GM18870 (cell line): ENCODE measurements at regions not wholly inside any gene's neighbourhood (a gene's known extent, or its start where the extent isn't known, plus 50 kb on each side); places are given as distances from the start of the nearest gene placed in this dataset.
"Not testable (repeated sequence)": the region's sequence is repeated elsewhere in the genome, so short reads cannot be mapped to it uniquely, and the experiment has no call there.

Experiments used
- ATAC-seq: cut with Tn5 transposase; IDR thresholded peaks from one replicate; pipeline ENCODE4 v1.9.1; 2021; ENCODE audit warnings: moderate library complexity; ENCODE audit not compliant: unreplicated experiment

DNA sequence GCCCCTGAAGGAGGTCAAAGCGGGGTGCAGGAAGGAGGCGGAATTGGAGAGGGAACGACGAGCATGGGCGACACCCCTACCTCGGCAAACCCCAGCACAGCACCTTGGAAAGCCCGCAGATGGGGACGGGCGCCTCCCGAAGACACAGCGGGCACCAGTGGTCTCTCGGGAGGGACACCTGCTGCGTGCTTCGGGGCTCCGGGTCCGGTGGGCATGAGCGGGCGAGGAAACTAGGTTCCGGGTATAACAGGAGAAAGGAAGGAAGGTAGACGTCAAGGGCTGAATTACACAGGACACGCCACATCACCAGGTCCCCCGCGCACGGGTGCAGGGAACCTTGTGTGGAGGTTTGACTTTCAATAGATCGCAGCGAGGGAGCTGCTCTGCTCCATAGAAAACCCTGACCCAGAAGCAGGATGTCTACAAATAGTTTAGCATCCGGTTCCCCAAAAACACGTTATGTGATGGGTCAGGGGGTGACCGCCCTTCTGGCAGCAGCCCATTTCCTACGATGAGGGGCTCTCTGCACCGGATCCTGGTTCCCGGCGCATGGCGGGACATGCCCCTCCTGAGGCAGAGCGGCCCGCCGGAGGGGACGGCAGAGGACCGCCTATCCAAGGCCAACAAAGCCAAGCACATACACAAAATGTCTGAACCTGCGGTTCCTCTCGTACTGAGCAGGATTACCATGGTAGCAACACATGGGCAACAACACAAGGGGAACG lies 196.9 kb downstream of the ALG10 start:
- ATAC-seq, result no peak

DNA sequence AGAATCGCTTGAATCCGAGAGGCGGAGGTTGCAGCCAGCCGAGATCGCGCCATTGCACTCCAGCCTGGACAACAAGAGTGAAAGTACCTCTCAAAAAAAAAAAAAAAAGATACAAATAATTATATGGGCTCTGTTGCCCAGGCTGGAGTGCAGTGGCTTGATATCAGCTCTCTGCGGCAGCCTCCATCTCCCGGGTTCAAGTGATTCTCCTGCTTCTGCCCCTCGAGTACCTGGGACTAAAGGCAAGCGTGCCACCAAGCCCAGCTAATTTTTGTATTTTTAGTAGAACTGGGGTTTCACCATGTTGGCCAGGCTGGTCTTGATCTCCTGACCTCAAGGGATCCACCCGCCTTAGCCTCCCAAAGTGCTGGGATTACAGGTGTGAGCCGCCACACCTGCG lies 197.8 kb downstream of the ALG10 start:
- not testable (repeated sequence) for ATAC-seq

DNA sequence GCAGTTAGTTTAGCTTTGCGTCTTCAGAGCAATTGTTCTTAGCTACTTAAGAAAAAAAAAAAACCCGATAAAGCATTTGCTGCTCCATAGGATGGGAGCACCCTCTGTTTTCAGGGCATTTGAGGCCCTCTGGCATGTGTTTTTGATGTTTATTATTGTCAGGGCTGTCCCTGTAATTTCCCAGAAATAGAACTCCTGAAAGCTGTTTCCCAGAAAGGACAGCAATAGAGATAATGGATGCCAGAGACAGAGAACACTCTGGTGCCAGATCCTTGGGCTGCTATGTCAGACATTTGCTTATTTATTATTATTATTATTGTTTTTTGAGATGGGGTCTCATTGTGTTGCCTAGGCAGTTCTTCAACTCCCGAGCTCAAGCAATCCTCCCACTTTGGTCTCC lies 201.3 kb downstream of the ALG10 start:
- ATAC-seq, result no peak

DNA sequence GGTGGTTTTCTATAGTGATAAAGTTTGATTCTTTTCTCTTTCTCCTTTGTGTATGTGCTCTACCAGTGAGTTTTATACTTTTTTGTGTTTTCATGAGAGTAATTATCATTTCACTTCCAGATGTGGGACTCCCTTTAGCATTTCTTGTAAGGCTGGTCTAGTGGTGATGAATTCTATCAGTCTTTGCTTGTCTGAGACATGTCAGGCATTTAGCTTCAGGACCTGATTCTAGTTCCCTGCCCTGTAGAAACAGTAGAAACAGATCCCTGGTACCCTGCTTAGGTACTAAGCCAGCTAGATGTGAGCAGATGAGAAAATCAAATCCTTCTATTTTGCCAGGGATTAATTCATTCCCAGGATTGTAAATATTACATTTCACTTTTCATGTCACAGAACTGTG lies 203.7 kb downstream of the ALG10 start:
- ATAC-seq, result not testable (repeated sequence)

DNA sequence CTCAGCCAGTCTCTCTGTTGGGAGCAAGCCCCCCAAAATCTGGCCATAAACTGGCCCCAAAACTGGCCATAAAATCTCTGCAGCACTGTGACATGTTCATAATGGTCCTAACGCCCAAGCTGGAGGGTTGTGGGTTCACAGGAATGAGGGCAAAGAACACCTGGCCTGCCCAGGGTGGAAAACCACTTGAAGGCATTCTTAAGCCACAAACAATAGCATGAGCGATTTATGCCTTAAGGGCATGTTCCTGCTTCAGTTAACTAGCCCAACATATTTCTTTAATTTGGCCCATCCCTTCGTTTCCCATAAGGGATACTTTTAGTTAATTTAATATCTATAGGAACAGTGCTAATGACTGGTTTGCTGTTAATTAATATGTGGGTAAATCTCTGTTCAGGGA lies 205.8 kb downstream of the ALG10 start:
- not testable (repeated sequence) for ATAC-seq

DNA sequence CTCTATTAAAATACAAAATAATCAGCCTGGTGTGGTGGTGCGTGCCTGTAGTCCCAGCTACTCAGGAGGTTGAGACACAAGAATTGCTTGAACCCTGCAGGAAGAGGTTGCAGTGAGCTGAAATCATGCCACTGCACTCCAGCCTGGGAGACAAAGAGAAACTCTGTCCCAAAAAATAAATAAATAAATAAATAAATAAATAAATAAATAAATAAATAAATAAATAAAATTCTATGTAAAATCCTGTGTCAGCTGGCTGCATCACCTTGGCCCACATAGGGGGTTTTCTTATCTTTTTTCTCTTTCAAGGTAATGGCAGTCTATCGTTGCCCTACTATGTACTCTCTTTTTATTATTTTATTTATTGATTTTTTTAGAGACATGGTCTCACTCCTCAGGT lies 206.7 kb downstream of the ALG10 start:
- ATAC-seq, result not testable (repeated sequence)

DNA sequence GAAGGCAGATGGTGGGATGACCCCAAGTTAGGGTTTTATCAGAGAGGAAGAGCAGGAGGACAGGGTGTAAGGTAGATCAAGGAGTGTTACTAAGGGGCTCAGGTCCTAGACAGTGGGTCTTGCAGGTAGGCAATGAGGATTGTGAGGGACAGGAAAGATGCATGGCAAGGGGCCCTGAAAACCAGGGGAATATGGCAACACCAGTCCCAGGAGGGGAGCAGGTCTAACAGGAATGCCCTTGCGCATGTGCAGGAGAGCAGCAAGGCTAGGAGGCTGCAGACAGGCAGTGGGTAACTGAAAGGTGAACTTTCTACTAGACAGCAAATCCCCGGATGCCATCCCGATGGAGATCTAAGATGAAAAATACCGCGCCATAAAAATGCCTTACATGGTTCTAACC lies 211.3 kb downstream of the ALG10 start:
- ATAC-seq, result no peak

DNA sequence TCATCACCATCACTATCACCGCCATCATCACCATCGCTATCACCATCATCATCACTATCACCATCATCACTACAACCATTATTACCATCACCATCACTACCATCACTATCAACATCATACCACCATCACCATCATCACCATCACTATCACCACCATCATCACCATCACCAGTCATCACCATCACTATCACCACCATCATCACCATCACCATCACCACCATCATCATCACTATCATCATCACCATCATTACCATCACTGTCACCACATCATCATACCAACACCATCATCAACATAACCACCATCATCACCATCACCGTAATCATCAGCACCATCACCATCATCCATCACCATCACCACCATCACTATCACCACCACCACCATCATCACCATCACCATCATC lies 213.8 kb downstream of the ALG10 start:
- ATAC-seq, result no peak

DNA sequence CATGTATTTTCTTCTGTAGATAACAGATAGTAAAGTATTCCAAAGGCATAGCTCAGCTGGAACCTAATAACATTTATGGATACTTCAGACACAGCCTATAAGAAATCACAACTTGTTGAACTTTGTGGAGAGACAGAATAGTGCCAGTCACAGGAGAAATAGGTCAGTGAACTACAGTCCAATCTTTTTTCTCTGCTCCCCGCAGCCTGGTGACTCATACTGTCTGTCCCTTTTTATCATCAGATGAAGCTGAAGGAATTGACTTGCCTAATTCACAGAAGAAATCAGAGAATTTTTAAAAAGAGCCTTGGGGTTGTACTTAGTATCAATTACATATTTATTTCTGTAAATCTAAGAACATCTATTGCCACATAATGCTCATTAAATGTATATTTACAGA lies 222.3 kb downstream of the ALG10 start:
- ATAC-seq, result no peak

DNA sequence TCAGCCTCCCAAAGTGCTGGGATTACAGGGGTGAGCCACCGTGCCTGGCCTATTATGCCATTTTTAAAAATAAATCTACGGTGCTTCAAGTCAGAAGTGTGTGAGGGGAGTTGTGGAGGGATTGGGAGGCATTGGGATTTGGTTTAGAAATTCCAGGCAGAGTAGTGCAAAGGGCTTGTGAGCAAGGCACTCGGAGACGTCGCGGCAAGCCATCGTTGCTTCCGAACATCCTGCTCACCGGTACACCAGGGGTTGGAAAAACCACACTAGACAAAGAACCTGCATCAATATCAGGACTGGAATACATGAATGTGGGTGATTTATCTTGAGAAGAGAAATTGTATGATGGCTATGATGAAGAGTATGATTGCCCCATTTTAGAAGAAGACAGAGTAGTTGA lies 227.0 kb downstream of the ALG10 start:
- ATAC-seq, result no peak

DNA sequence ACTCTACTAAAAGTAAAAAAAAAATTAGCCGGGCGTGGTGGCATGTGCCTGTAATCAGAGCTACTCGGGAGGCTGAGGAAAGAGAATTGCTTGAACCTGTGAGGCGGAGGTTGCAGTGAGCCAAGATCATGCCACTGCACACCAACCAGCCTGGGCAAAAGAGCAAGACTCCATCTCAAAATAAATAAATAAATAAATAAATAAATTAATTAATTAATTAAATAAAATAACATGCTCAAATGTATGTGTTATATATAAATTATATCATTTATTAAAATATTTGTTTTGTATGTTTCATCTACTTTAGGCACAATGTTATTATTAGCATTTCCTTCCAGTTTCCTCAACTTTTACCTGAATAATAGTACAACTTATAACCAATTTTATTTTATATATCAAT lies 229.6 kb downstream of the ALG10 start:
- not testable (repeated sequence) for ATAC-seq

DNA sequence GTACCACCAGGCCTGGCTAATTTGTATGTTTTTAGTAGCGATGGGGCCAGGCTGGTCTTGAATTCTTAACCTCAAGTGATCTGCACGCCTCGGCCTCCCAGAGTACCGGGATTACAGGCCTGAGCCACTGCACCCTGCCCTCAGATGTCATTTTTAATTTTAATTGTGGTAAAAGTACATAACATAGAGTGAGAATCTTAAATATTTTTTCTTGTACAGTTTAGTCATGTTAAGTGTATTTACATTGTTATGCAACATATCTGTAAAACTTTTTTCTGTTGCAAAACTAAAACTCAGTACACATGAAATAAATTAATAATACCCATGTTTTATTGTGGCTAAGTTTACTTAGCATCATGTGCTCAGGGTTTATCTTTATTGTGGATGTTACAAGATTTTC lies 231.4 kb downstream of the ALG10 start:
- ATAC-seq, result no peak

DNA sequence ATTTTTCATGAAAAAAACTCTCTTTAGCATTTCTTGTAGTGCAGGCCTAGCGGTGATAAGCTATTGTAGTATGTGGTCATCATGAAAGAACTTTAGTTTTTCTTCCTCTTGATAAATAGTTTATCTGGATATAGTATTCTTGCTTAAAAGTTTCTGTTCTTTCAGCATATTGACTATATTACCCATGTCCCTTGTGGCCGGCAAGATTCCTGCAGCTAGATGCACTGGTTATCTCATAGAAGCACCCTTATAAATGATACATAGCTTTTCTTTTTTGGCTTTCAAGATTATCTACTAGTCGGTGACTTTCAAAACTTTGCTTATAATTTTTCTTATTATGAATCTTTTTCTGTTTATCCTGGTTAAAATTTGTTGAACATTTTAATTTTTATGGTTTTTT lies 234.8 kb downstream of the ALG10 start:
- no peak for ATAC-seq

DNA sequence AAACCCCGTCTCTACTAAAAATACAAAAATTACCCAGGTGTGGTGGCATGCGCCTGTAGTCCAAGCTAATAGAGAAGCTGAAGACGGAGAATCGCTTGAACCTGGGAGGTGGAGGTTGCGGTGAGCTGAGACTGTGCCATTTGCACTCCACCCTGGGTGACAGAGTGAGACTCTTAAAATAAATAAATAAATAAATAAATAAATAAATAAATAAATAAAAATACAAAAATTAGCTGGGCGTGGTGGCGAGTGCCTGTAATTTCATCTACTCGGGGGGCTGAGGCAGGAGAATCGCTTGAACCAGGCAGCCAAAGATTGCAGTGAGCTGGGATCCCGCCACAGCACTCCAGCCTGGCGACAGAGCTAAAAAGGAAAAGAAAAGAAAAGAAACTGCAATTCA lies 239.8 kb downstream of the ALG10 start:
- not testable (repeated sequence) for ATAC-seq

DNA sequence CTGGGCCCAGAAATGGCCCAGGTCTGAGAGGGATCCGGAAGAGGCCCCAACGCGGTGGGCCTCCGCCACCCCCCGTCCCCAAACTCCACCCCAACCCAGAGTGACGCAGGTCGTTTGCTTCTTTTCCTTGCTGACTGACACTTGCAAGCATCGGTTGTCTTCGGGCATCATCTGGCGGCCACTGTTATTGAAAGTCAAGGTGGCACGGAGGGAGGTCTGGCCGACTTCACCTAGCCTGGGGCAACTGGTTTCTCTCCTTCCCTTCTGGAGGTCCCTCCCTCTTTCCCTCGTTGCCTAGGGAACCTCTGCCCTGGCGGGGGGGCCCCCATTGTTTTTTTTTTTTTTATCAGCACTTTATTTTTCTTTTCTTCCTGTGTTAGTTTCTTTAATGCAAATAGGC lies 241.8 kb downstream of the ALG10 start:
- no peak for ATAC-seq

DNA sequence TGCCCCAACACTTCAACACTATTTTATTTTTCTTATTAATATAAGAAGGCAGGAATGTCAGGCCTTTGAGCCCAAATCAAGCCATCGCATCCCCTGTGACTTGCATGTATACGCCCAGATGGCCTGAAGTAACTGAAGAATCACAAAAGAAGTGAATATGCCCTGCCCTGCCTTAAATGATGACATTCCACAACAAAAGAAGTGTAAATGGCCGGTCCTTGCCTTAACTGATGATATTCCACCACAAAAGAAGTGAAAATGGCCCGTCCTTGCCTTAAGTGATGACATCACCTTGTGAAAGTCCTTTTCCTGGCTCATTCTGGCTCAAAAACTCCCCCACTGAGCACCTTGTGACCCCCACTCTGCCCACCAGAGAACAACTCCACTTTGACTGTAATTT lies 251.4 kb downstream of the ALG10 start:
- not testable (repeated sequence) for ATAC-seq

DNA sequence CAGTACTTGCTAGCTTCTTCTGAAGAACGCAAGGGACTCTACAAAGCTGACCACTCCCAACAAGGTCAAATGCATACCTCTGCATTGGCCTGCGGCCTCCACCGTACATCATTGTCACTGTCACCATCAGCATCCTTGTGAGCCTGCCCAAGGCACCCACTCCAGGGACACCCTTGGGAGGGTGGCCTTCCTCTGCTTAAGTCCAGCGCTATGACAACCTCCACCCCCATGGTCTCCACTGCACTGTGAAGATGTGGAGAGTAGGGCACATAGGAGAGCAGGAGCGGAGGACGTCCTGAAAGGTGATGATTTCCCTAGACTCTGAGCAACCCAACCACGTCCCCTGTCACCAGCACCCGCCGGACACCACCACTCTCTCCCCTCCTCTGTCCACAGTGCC lies 252.8 kb downstream of the ALG10 start:
- no peak for ATAC-seq

DNA sequence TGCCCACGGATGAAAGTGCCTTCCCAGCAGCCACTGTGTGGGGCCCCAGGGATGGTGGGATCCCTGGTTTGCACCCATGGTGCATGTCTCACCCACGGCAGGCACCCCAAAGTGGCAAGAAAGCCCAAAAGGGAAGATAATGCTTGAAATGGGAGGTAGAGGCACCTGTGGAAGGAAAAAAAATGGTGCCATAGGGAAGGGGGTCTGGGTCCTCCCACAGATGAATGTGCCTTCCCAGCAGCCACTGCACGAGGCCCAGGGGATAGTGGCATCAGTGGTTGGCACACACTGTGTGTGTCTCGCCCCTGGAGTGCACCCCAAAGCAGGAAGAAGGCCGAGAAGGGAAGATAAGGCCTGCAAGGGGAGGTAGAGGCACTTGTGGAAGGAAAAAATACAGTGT lies 264.2 kb downstream of the ALG10 start:
- no peak for ATAC-seq

DNA sequence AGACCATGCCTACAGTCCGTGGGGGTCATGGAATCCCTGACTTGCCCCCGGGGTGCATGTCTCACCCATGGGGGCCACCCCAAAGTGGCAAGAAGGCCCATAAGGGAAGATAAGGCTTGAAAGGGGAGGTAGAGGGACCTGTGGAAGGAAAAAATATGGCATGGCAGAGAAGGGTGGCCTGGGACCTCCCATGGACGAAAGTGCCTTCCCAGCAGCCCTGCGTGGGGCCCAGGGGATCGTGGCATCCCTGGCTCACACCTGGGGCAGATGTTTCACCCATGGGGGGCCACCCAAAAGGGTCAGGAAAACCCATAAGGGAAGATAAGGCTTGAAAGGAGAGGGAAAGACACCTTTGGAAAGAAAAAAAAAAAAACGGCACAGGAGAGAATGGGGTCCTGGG lies 264.6 kb downstream of the ALG10 start:
- no peak for ATAC-seq

DNA sequence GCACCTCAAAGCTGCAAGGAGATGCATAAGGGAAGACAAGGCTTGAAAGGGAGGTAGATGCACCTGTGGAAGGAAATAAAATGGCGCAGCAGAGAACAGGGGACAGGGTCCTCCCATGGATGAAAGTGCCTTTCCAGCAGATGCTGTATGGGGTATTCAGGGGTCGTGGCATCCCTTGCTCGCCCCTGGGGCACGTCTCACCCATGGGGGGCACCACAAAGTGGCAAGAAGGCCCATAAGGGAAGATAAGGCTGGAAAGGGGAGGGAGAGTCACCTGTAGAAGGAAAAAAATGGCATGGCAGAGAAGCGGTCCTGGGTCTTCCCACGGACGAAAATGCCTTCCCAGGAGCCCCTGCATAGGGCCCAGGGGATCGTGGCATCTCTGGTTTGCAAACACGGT lies 265.1 kb downstream of the ALG10 start:
- ATAC-seq, result no peak

DNA sequence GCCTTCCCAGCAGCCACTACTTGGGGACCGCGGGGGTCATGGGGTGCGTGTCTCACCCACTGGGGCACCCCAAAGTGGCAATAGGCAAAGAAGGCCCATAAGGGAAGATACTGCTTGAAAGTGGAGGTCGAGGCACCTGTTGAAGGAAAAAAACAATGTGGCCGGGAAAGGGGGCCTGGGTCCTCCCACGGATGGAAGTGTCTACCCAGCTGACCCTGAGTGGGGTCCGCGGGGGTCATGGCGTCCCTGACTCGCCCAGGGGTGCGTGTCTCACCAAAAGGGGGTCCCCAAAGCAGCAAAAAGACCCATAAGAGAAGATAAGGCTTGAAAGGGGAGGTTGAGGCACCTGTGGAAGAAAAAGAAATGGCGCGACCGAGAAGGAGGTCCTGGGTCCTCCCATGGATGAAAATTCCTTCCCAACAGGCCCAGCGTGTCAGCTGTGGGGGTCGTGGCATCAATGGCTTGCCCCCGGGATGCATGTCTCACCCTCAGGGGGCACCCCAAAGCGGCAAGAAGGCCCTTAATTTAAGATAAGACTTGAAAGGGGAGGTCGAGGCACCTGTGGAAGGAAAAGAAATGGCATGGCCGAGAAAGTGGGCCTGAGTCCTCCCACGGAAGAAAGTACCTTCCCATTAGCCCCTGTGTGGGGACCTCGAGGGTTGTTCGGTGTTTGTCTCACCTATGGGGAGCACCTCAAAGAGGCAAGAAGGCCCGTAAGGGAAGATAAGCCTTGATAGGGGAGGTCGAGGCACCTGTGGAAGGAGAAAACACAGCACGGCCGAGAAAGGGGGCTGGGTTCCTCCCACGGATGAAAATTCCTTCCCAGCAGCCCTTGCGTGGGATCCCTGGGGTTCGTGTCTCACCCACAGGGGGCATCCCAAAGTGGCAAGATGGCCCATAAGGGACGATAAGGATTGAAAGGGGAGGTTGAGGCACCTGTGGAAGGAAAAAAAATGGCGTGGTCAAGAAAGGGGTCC lies 266.0 kb downstream of the ALG10 start:
- ATAC-seq, result no peak

DNA sequence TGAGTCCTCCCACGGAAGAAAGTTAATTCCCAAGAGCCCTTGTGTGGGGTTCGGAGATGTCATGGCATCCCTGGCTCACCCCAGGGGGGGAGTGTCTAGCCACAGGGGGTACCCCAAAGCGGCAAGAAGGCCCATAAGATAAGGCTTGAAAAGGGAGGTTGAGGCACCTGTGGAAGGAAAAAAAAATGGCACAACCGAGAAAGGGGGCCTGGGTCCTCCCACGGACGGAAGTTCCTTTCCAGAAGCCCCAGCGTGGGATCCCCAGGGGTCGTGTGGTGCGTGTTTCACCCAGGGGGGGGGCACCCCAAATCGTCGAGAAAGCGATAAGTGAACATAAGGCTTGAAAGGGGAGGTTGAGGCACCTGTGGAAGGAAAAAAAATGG lies 266.7 kb downstream of the ALG10 start:
- no peak for ATAC-seq
